ENCODE measurements at regions not wholly inside any gene's neighbourhood (a gene's known extent, or its start where the extent isn't known, plus 50 kb on each side); places are given as distances from the start of the nearest gene placed in this dataset.

- TF ChIP-seq CTCF (IDR thresholded peaks at IDR 0.05) (no peak), POLR2A (IDR thresholded peaks at IDR 0.05) (no peak), POLR2AphosphoS5 (IDR thresholded peaks at IDR 0.05) (no peak), EP300 (IDR thresholded peaks at IDR 0.05) (no peak)
These were observed 66.5 kb downstream of the SLIT2 start for GRCh38 chr4:20318001-20318908.

All from suprapubic skin (tissue), 4 donors.